Spleen (tissue), 7 donors: ENCODE measurements at regions not wholly inside any gene's neighbourhood (a gene's known extent, or its start where the extent isn't known, plus 50 kb on each side); places are given as distances from the start of the nearest gene placed in this dataset.

Source experiments
- CTCF ChIP-seq, 11 experiments: fragments of 200-600 bp in 7 of 11; fragments of 450-650 bp in 4 of 11; sonication (generic) in 4 of 11; IDR thresholded peaks in 8 of 11; conservative IDR thresholded peaks in 3 of 11; 1 replicate in 7 of 11; 2 replicates in 4 of 11; pipeline versions ENCODE4 v1.4.0 to v1.8.0; 2016 to 2021; ENCODE audit warnings: antibody characterized with exemption in 11 of 11, inconsistent platforms in 4 of 11, mild to moderate bottlenecking in 1 of 11
- POLR2A ChIP-seq, 3 donors: fragments of 450-650 bp; IDR thresholded peaks; one replicate each; pipeline ENCODE4 v1.5.1; 2017; ENCODE audit warnings: antibody characterized with exemption in 3 of 3, mild to moderate bottlenecking in 1 of 3
- POLR2AphosphoS5 ChIP-seq, 3 donors: sonication (generic); formaldehyde crosslinking; IDR thresholded peaks; one replicate each; pipeline ENCODE4 v1.5.1; 2017; ENCODE audit warnings: antibody characterized with exemption in 3 of 3
- donor health status: DM: no; HTN: no; CAD: no; lungs with moderate emphysema.
- donor health status: DM: no; HTN: no; CAD: no.
- donor health status: DM: no; HTN: no; CAD: no.

GRCh38 chr2:155218945-155219344 is 520.5 kb downstream of the KCNJ3 start:
- TF ChIP-seq POLR2A (IDR thresholded peaks at IDR 0.05), result no peak
- TF ChIP-seq CTCF (IDR thresholded peaks at IDR 0.05 in 8 of 11, conservative IDR thresholded peaks at IDR 0.05 in 3 of 11), result no peak
- TF ChIP-seq POLR2AphosphoS5 (IDR thresholded peaks at IDR 0.05), result no peak
